Sigmoid colon (tissue), 6 donors: ENCODE measurements at regions not wholly inside any gene's neighbourhood (a gene's known extent, or its start where the extent isn't known, plus 50 kb on each side); places are given as distances from the start of the nearest gene placed in this dataset.
A peak's percentile ranks its signal among the peaks of the same experiment; 100 is the strongest.

Experiments used
- DNase-seq: peaks from one replicate; pipeline ENCODE4 v3.0.0-alpha.2; 2019
- H3K27ac ChIP-seq, 4 donors: fragments of 200-600 bp; sonication (generic); one replicate each; pipeline ENCODE4 v1.5.1; 2016 to 2019; ENCODE audit warnings: mild to moderate bottlenecking in 1 of 4
- H3K27me3 ChIP-seq, 3 donors: fragments of 200-600 bp; sonication (generic); one replicate each; pipeline ENCODE4 v1.5.1; 2019; ENCODE audit warnings: mild to moderate bottlenecking in 1 of 3
- H3K36me3 ChIP-seq, 4 donors: fragments of 200-600 bp; sonication (generic); one replicate each; pipeline ENCODE4 v1.5.1; 2016 to 2019
- H3K4me1 ChIP-seq, 4 donors: fragments of 200-600 bp; sonication (generic); one replicate each; pipeline ENCODE4 v1.5.1; 2017 to 2019
- H3K4me3 ChIP-seq, 4 donors: fragments of 200-600 bp; sonication (generic); one replicate each; pipeline ENCODE4 v1.5.1; 2017 to 2019; ENCODE audit warnings: mild to moderate bottlenecking in 2 of 4, moderate library complexity in 1 of 4
- H3K9me3 ChIP-seq, 4 donors: fragments of 200-600 bp in 3 of 4; sonication (generic) in 3 of 4; one replicate each; pipeline versions ENCODE4 v1.5.1 to v1.6.1; 2013 to 2019
- CTCF ChIP-seq, 4 experiments: fragments of 450-650 bp in 3 of 4; fragments of 200-600 bp in 1 of 4; IDR thresholded peaks; one replicate each; pipeline ENCODE4 v1.5.1; 2016 to 2019; ENCODE audit warnings: antibody characterized with exemption in 4 of 4, mild to moderate bottlenecking in 3 of 4, moderate library complexity in 2 of 4
- EP300 ChIP-seq, 4 donors: sonication (generic); formaldehyde crosslinking; IDR thresholded peaks; one replicate each; pipeline ENCODE4 v1.6.1; 2017; ENCODE audit warnings: antibody characterized with exemption in 4 of 4
- POLR2A ChIP-seq, 2 donors: fragments of 450-650 bp; IDR thresholded peaks; one replicate each; pipeline ENCODE4 v1.6.1; 2016; ENCODE audit warnings: antibody characterized with exemption in 2 of 2, mild to moderate bottlenecking in 2 of 2, moderate library complexity in 2 of 2
- POLR2AphosphoS5 ChIP-seq, 4 donors: sonication (generic); formaldehyde crosslinking; IDR thresholded peaks; one replicate each; pipeline ENCODE4 v1.6.1; 2017; ENCODE audit warnings: antibody characterized with exemption in 4 of 4
- WGBS, 2 donors: extraction: QIAGEN DNeasy Blood & Tissue Kit; methylation state at CpG; one replicate each; pipeline ENCODE4 v1.1.7; 2013; 5-methylcytosine and 5-hydroxymethylcytosine counted together
- intact Hi-C: fragments of 100-400 bp; cut with DNase I; formaldehyde crosslinking; loops from one replicate; pipeline ENCODE4 v1.15.1; 2023
- donor health status: healthy with polysubstance abuse.
- donor health status: healthy.

GRCh38 chr17:65470783-65471182, 90.7 kb downstream of the AXIN2 start:
- no peaks in the 10 kb centered on the region for H3K36me3 ChIP-seq
- intact Hi-C loops = no loop called here
- no peak for TF ChIP-seq CTCF (IDR thresholded peaks at IDR 0.05)
- TF ChIP-seq POLR2A (IDR thresholded peaks at IDR 0.05) = no peak
- no peak for TF ChIP-seq POLR2AphosphoS5 (IDR thresholded peaks at IDR 0.05)
- no peak for TF ChIP-seq EP300 (IDR thresholded peaks at IDR 0.05)
- H3K4me1 ChIP-seq = peaks cover 0 to 13% (median 2%) of the 10 kb centered on the region in 4 donors
- no peak overlapping the region for H3K27ac ChIP-seq
- H3K9me3 ChIP-seq = no peaks in the 10 kb centered on the region
- DNase-seq = no peak
- no peak overlapping the region for H3K4me3 ChIP-seq
- H3K27me3 ChIP-seq = no peaks in the 10 kb centered on the region
- 75 to 87% methylated on average over 4 of the region's 4 CpGs for WGBS, 2 donors

GRCh38 chr17:65468321-65468720, 93.1 kb downstream of the AXIN2 start:
- H3K4me3 ChIP-seq = no peak overlapping the region
- TF ChIP-seq CTCF (IDR thresholded peaks at IDR 0.05) (no peak), EP300 (IDR thresholded peaks at IDR 0.05) (no peak), POLR2AphosphoS5 (IDR thresholded peaks at IDR 0.05) (no peak), POLR2A (IDR thresholded peaks at IDR 0.05) (no peak)
- H3K36me3 ChIP-seq = no peaks in the 10 kb centered on the region
- H3K4me1 ChIP-seq = peaks cover 0 to 13% (median 2%) of the 10 kb centered on the region in 4 donors
- H3K27ac ChIP-seq = no peak overlapping the region
- intact Hi-C loops = no loop called here
- no peaks in the 10 kb centered on the region for H3K27me3 ChIP-seq
- WGBS, 2 donors = 95 to 98% methylated on average over 5 of the region's 5 CpGs
- H3K9me3 ChIP-seq = no peaks in the 10 kb centered on the region
- no peak for DNase-seq

GRCh38 chr17:65467156-65467555, 94.3 kb downstream of the AXIN2 start:
- Histone ChIP-seq H3K9me3 (no peaks in the 10 kb centered on the region), H3K36me3 (no peaks in the 10 kb centered on the region), H3K27me3 (no peaks in the 10 kb centered on the region), H3K4me1 (peaks cover 0 to under 1% (median under 1%) of the 10 kb centered on the region in 4 donors), H3K4me3 (no peak overlapping the region), H3K27ac (no peak overlapping the region)
- no peak for DNase-seq
- TF ChIP-seq POLR2AphosphoS5 (IDR thresholded peaks at IDR 0.05) = no peak
- TF ChIP-seq CTCF (IDR thresholded peaks at IDR 0.05) = no peak
- no peak for TF ChIP-seq POLR2A (IDR thresholded peaks at IDR 0.05)
- TF ChIP-seq EP300 (IDR thresholded peaks at IDR 0.05) = no peak
- 90 to 96% methylated on average over 5 of the region's 5 CpGs for WGBS, 2 donors
- intact Hi-C loops = no loop called here

- Histone ChIP-seq H3K36me3 (no peaks in the 10 kb centered on the region), H3K27ac (no peak overlapping the region), H3K4me1 (no peaks in the 10 kb centered on the region), H3K4me3 (no peak overlapping the region), H3K9me3 (no peaks in the 10 kb centered on the region), H3K27me3 (no peaks in the 10 kb centered on the region)
- TF ChIP-seq EP300 (IDR thresholded peaks at IDR 0.05) (no peak), POLR2AphosphoS5 (IDR thresholded peaks at IDR 0.05) (no peak), CTCF (IDR thresholded peaks at IDR 0.05) (no peak), POLR2A (IDR thresholded peaks at IDR 0.05) (no peak)
- intact Hi-C loops = no loop called here
- no peak for DNase-seq
- WGBS, 2 donors = 85 to 89% methylated on average over 6 of the region's 6 CpGs
Observed at GRCh38 chr17:65466547-65466946, 94.9 kb downstream of the AXIN2 start.

- H3K27ac ChIP-seq = peak overlapping the region in 1 of 4 donors; percentile 82
- WGBS, 2 donors = 76 to 92% methylated on average over 9 of the region's 9 CpGs
- no peaks in the 10 kb centered on the region for H3K27me3 ChIP-seq
- H3K4me1 ChIP-seq = no peaks in the 10 kb centered on the region
- intact Hi-C loops = no loop called here
- no peak overlapping the region for H3K4me3 ChIP-seq
- no peak for DNase-seq
- no peaks in the 10 kb centered on the region for H3K9me3 ChIP-seq
- no peak for TF ChIP-seq POLR2A (IDR thresholded peaks at IDR 0.05)
- no peak for TF ChIP-seq EP300 (IDR thresholded peaks at IDR 0.05)
- peak in 3 of 4 donors; percentile 8 to 59 (median 34) for TF ChIP-seq POLR2AphosphoS5 (IDR thresholded peaks at IDR 0.05)
- H3K36me3 ChIP-seq = no peaks in the 10 kb centered on the region
Observed at GRCh38 chr17:65463242-65463641, 98.2 kb downstream of the AXIN2 start.
